GM23338 (cell line): ENCODE measurements at regions not wholly inside any gene's neighbourhood (a gene's known extent, or its start where the extent isn't known, plus 50 kb on each side); places are given as distances from the start of the nearest gene placed in this dataset.

Experiments
- ATAC-seq: fragments of 200-7000 bp; cut with Tn5 transposase; 3 replicates; pipeline ENCODE4 v1.9.1; 2020
- DNase-seq: peaks from one replicate; pipeline ENCODE4 v3.0.0-alpha.2; 2015; ENCODE audit warnings: low spot score
- H2AFZ ChIP-seq: fragments of 200-600 bp; sonication (generic); 2 replicates; pipeline ENCODE4 v1.8.0; 2016; ENCODE audit warnings: antibody characterized with exemption, mild to moderate bottlenecking, moderate library complexity
- H3F3A ChIP-seq: fragments of 200-600 bp; sonication (generic); replicated peaks from 2 replicates; pipeline ENCODE4 v1.8.0; 2017; ENCODE audit warnings: antibody characterized with exemption, mixed run types, low read depth
- H3K27ac ChIP-seq: fragments of 200-600 bp; sonication (generic); 2 replicates; pipeline ENCODE4 v1.6.1; 2016; ENCODE audit warnings: low read depth
- H3K27me3 ChIP-seq: fragments of 200-600 bp; sonication (generic); 2 replicates; pipeline ENCODE4 v1.8.0; 2016; ENCODE audit warnings: mild to moderate bottlenecking, mixed run types, moderate library complexity; ENCODE audit not compliant: insufficient read depth
- H3K36me3 ChIP-seq: fragments of 200-600 bp; sonication (generic); 2 replicates; pipeline ENCODE4 v1.8.0; 2016; ENCODE audit warnings: mild to moderate bottlenecking; ENCODE audit not compliant: insufficient read depth
- H3K4me1 ChIP-seq: fragments of 200-600 bp; sonication (generic); 2 replicates; pipeline ENCODE4 v1.8.0; 2016; ENCODE audit warnings: mild to moderate bottlenecking, moderate library complexity; ENCODE audit not compliant: insufficient read depth
- H3K4me2 ChIP-seq: fragments of 200-600 bp; sonication (generic); 2 replicates; pipeline ENCODE4 v1.7.1; 2017; ENCODE audit warnings: mixed run types
- H3K4me3 ChIP-seq: fragments of 200-600 bp; sonication (generic); 2 replicates; pipeline ENCODE4 v1.6.1; 2016; ENCODE audit warnings: mixed run types
- H3K79me2 ChIP-seq: fragments of 200-600 bp; sonication (generic); replicated peaks from 2 replicates; pipeline ENCODE4 v1.8.0; 2017; ENCODE audit warnings: mild to moderate bottlenecking; ENCODE audit not compliant: insufficient read depth
- H3K9me2 ChIP-seq: fragments of 200-600 bp; sonication (generic); 2 replicates; pipeline ENCODE4 v1.8.0; 2017; ENCODE audit not compliant: insufficient read depth
- H4K20me1 ChIP-seq: fragments of 200-600 bp; sonication (generic); replicated peaks from 2 replicates; pipeline ENCODE4 v1.8.0; 2017; ENCODE audit warnings: mild to moderate bottlenecking; ENCODE audit not compliant: insufficient read depth
- H3K27ac Mint-ChIP-seq: 2 replicates; pipeline ENCODE4 v1.8.0; 2020; ENCODE audit warnings: inconsistent platforms, mild to moderate bottlenecking, moderate library complexity, mixed read lengths
- H3K27me3 Mint-ChIP-seq: 3 replicates; pipeline ENCODE4 v1.8.0; 2022; ENCODE audit warnings: low read depth, mild to moderate bottlenecking, moderate library complexity, mixed read lengths, inconsistent platforms; ENCODE audit not compliant: insufficient read depth, poor library complexity
- H3K36me3 Mint-ChIP-seq: 3 replicates; pipeline ENCODE4 v1.8.0; 2021; ENCODE audit warnings: low read depth, mild to moderate bottlenecking, inconsistent platforms, moderate library complexity, mixed read lengths
- H3K4me1 Mint-ChIP-seq: 3 replicates; pipeline ENCODE4 v1.8.0; 2020; ENCODE audit warnings: mild to moderate bottlenecking, inconsistent platforms, mixed read lengths
- H3K4me3 Mint-ChIP-seq: 3 replicates; pipeline ENCODE4 v1.8.0; 2021; ENCODE audit warnings: moderate library complexity, mild to moderate bottlenecking, inconsistent platforms, mixed read lengths
- H3K9me3 Mint-ChIP-seq: 3 replicates; pipeline ENCODE4 v1.8.0; 2020; ENCODE audit warnings: moderate library complexity, mild to moderate bottlenecking, inconsistent platforms, mixed read lengths
- CREB1 ChIP-seq: fragments of 250-450 bp; sonication (Bioruptor Pico); IDR thresholded peaks from 2 replicates; pipeline ENCODE4 v1.5.0; 2020; ENCODE audit warnings: low read depth, mild to moderate bottlenecking, moderate library complexity
- CTCF ChIP-seq, 2 experiments: fragments of 200-600 bp in 1 of 2; sonication (generic) in 1 of 2; conservative IDR thresholded peaks; 2 replicates each; pipeline versions ENCODE4 v1.5.1 to v1.6.1; 2016 to 2017; ENCODE audit warnings: antibody characterized with exemption in 2 of 2, low read depth in 2 of 2, mild to moderate bottlenecking in 2 of 2, moderate library complexity in 1 of 2
- ETS1 ChIP-seq: IDR thresholded peaks from 2 replicates; pipeline ENCODE4 v1.6.1; 2016; ENCODE audit warnings: antibody characterized with exemption
- EZH2 ChIP-seq: fragments of 200-600 bp; sonication (generic); IDR thresholded peaks from one replicate; pipeline ENCODE4 v1.8.0; 2017; ENCODE audit warnings: antibody characterized with exemption, mild to moderate bottlenecking, low read depth; ENCODE audit not compliant: unreplicated experiment
- EZH2phosphoT487 ChIP-seq: fragments of 200-600 bp; sonication (generic); IDR thresholded peaks from one replicate; pipeline ENCODE4 v1.8.1; 2018; ENCODE audit warnings: antibody characterized with exemption; ENCODE audit not compliant: unreplicated experiment
- JUNB ChIP-seq: IDR thresholded peaks from one replicate; pipeline ENCODE4 v1.6.1; 2016; ENCODE audit warnings: antibody characterized with exemption; ENCODE audit not compliant: unreplicated experiment
- NANOG ChIP-seq: IDR thresholded peaks from 2 replicates; pipeline ENCODE4 v1.6.1; 2016; ENCODE audit warnings: antibody characterized with exemption, borderline replicate concordance
- POLR2AphosphoS5 ChIP-seq: IDR thresholded peaks from 2 replicates; pipeline ENCODE4 v1.6.1; 2016; ENCODE audit warnings: antibody characterized with exemption, low read depth
- REST ChIP-seq: IDR thresholded peaks from one replicate; pipeline ENCODE4 v1.6.1; 2018; ENCODE audit warnings: antibody characterized with exemption; ENCODE audit not compliant: unreplicated experiment
- STAT1 ChIP-seq: IDR thresholded peaks from one replicate; pipeline ENCODE4 v1.6.1; 2016; ENCODE audit warnings: antibody characterized with exemption; ENCODE audit not compliant: unreplicated experiment
- ZNF114 ChIP-seq: fragments of 250-450 bp; sonication (Bioruptor Pico); IDR thresholded peaks from 2 replicates; pipeline ENCODE4 v1.5.0; 2020; ENCODE audit warnings: mild to moderate bottlenecking, moderate library complexity
- ZNF331 ChIP-seq: fragments of 250-450 bp; sonication (Bioruptor Pico); IDR thresholded peaks from 2 replicates; pipeline ENCODE4 v1.5.0; 2020; ENCODE audit warnings: low read depth, mild to moderate bottlenecking, moderate library complexity
- ZNF462 ChIP-seq: fragments of 250-450 bp; sonication (Bioruptor Pico); IDR thresholded peaks from 2 replicates; pipeline ENCODE4 v1.5.0; 2020; ENCODE audit warnings: mild to moderate bottlenecking, moderate library complexity

GRCh38 chr4:167435786-167436185 lies 201.5 kb upstream of the SPOCK3 start:
- no peaks in the 10 kb centered on the region for H3F3A ChIP-seq
- H3K79me2 ChIP-seq: no peaks in the 10 kb centered on the region
- H3K9me3 Mint-ChIP-seq: peaks cover 4% of the 10 kb centered on the region
- no peaks in the 10 kb centered on the region for H3K36me3 Mint-ChIP-seq
- no peak overlapping the region for H3K4me3 Mint-ChIP-seq
- no peaks in the 10 kb centered on the region for H3K4me1 ChIP-seq
- H3K4me2 ChIP-seq: no peak overlapping the region
- no peaks in the 10 kb centered on the region for H3K36me3 ChIP-seq
- no peaks in the 10 kb centered on the region for H3K4me1 Mint-ChIP-seq
- H4K20me1 ChIP-seq: no peaks in the 10 kb centered on the region
- peak overlapping the region; percentile 18; the same call in 1 of the 2 replicates for H3K27ac Mint-ChIP-seq
- H2AFZ ChIP-seq: no peak overlapping the region
- peaks cover 6% of the 10 kb centered on the region; the same call in 1 of the 2 replicates for H3K9me2 ChIP-seq
- H3K27me3 ChIP-seq: no peaks in the 10 kb centered on the region
- DNase-seq: no peak
- no peak overlapping the region for H3K27ac ChIP-seq
- ATAC-seq: no peak
- peaks cover 4% of the 10 kb centered on the region for H3K27me3 Mint-ChIP-seq
- TF ChIP-seq JUNB: no peak
- TF ChIP-seq ZNF462 (CRISPR knock-in tag): no peak
- no peak for TF ChIP-seq REST
- no peak for TF ChIP-seq CTCF (conservative IDR thresholded peaks at IDR 0.05; ENCODE audit: low read depth in 2 of 2)
- no peak for TF ChIP-seq ETS1
- TF ChIP-seq NANOG: no peak
- TF ChIP-seq ZNF331 (CRISPR knock-in tag): no peak
- TF ChIP-seq ZNF114 (CRISPR knock-in tag): no peak
- TF ChIP-seq CREB1 (CRISPR knock-in tag): no peak
- no peak for TF ChIP-seq STAT1
- TF ChIP-seq EZH2: no peak
- no peak for TF ChIP-seq EZH2phosphoT487
- TF ChIP-seq POLR2AphosphoS5: no peak
- no peak overlapping the region for H3K4me3 ChIP-seq
